22Rv1 (cell line): ENCODE measurements at regions not wholly inside any gene's neighbourhood (a gene's known extent, or its start where the extent isn't known, plus 50 kb on each side); places are given as distances from the start of the nearest gene placed in this dataset.
A peak's percentile ranks its signal among the peaks of the same experiment; 100 is the strongest.

Source experiments
- H3K27ac ChIP-seq: fragments of 450-650 bp; 2 replicates; pipeline ENCODE4 v1.5.1; 2017
- ZFX ChIP-seq: fragments of 450-650 bp; IDR thresholded peaks from 2 replicates; pipeline ENCODE4 v1.6.1; 2017; ENCODE audit warnings: antibody characterized with exemption, borderline replicate concordance
- TF ChIP-seq, protein P1 (sequence below): fragments of 450-650 bp; IDR thresholded peaks from 2 replicates; pipeline ENCODE4 v1.5.1; 2017; ENCODE audit warnings: mild to moderate bottlenecking

DNA sequence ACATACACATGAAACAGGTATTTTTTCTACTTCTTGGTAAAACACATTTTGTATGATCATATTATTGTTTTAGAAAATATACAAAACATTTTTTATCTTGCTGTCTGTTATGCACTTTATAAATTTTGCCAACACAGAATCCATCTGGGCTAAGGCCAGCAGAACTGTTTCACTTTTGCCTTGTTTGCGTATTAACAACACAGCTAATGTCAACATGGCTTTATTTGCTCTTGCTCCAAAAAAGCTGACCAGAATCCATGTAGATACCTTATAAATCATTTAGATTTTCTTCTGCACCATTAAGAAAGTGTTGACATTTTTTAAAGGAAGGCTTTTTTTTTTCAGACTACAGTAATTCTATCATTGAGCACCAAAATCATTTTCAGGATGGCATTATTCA is 58.1 kb upstream of the PGR start:
- TF ChIP-seq ZFX = no peak
- TF ChIP-seq, protein P1, sequence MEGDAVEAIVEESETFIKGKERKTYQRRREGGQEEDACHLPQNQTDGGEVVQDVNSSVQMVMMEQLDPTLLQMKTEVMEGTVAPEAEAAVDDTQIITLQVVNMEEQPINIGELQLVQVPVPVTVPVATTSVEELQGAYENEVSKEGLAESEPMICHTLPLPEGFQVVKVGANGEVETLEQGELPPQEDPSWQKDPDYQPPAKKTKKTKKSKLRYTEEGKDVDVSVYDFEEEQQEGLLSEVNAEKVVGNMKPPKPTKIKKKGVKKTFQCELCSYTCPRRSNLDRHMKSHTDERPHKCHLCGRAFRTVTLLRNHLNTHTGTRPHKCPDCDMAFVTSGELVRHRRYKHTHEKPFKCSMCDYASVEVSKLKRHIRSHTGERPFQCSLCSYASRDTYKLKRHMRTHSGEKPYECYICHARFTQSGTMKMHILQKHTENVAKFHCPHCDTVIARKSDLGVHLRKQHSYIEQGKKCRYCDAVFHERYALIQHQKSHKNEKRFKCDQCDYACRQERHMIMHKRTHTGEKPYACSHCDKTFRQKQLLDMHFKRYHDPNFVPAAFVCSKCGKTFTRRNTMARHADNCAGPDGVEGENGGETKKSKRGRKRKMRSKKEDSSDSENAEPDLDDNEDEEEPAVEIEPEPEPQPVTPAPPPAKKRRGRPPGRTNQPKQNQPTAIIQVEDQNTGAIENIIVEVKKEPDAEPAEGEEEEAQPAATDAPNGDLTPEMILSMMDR = no peak
- 0 out of 2 replicates have a peak overlapping the region, but pooled peaks have one; percentile 20 for H3K27ac ChIP-seq

DNA sequence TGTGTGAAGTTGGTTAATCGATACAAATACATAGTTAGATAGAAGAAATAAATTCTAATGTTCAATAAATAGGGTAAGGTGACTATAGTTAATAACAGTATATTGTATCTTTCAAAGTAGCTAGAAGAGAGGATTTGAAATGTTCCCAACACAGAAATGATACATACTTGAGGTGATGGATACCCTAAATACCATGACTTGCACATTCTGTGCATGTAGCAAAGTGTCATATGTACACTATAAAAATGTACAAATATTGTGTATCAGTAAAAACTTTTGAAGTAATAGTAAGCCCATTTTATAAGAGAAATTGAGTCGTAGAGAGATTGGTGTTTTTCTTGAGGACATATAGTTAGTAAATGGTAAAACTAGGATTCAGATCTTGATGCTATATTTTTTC is 56.4 kb upstream of the PGR start:
- no peak overlapping the region for H3K27ac ChIP-seq
- TF ChIP-seq, protein P1 = no peak
- no peak for TF ChIP-seq ZFX

DNA sequence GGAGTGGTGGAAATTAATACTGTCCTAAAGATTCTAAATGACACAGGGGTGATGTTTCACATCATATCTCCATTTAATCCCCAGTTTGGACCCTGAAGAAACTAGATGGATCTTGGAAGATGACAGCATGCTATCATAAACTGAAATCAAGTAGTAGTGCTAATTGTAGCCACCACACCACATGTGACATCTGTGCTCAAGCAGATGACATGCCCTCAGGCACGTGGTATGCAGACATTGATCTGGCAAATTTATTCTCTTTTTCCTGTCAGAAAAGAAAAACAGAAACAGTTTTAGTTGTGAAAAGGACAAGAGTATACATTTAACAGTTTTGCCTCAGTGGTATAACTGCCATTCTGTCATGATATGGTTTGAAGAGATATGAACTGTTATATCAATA is 52.9 kb upstream of the PGR start:
- H3K27ac ChIP-seq = no peak overlapping the region
- TF ChIP-seq ZFX = no peak
- TF ChIP-seq, protein P1 = no peak

DNA sequence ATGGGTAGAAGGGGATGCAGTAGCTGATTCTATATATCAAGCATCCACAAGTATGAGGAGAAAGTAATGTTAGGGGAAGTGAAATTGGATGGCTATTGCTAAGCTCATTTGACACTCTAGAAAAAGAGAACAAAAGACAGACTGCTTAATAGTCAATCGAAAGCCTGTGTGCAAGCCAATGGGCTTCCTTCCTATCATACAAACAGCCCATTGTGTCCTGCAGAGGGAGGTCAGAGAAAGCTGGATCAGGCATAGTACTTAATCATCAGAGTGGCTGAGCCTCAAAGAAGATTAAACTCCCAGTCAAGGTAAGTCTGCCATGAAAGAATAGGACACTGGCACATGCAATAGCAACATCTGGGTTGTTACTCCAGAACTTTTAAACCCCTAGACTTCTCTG is 50.9 kb upstream of the PGR start:
- no peak overlapping the region for H3K27ac ChIP-seq
- TF ChIP-seq ZFX = no peak
- TF ChIP-seq, protein P1 = no peak
